ENCODE measurements at regions not wholly inside any gene's neighbourhood (a gene's known extent, or its start where the extent isn't known, plus 50 kb on each side); places are given as distances from the start of the nearest gene placed in this dataset.

DNA sequence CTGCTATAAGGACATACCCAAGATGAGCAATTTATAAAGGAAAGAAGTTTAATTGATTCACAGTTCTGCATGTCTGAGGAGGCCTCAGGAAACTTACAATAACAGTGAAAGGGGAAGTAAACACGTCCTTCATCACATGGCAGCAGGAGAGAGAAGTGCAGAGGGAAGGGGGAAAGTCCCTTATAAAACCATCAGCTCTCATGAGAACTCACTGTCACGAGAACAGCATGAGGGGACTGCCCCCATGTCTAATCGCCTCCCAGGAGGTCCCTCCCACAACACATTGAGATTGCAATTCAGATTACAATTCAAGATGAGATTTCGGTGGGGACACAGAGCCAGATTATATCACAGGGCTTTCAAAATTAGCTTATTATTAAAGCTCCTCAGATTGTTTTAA, 209.5 kb upstream of the PPP3CA start:
- WGBS, 2 donors = 69 to 76% methylated on average over 4 of the region's 4 CpGs
- no peaks in the 10 kb centered on the region for H3K4me1 ChIP-seq
- DNase-seq (ENCODE audit: low spot score in 2 of 2) = no peak
- H3K27me3 ChIP-seq = no peaks in the 10 kb centered on the region
- H3K27ac ChIP-seq = no peak overlapping the region
- TF ChIP-seq EP300 (IDR thresholded peaks at IDR 0.05) (no peak), POLR2A (IDR thresholded peaks at IDR 0.05) (no peak)
- TF ChIP-seq, protein P1, sequence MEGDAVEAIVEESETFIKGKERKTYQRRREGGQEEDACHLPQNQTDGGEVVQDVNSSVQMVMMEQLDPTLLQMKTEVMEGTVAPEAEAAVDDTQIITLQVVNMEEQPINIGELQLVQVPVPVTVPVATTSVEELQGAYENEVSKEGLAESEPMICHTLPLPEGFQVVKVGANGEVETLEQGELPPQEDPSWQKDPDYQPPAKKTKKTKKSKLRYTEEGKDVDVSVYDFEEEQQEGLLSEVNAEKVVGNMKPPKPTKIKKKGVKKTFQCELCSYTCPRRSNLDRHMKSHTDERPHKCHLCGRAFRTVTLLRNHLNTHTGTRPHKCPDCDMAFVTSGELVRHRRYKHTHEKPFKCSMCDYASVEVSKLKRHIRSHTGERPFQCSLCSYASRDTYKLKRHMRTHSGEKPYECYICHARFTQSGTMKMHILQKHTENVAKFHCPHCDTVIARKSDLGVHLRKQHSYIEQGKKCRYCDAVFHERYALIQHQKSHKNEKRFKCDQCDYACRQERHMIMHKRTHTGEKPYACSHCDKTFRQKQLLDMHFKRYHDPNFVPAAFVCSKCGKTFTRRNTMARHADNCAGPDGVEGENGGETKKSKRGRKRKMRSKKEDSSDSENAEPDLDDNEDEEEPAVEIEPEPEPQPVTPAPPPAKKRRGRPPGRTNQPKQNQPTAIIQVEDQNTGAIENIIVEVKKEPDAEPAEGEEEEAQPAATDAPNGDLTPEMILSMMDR (IDR thresholded peaks at IDR 0.05) = no peak
- H3K4me3 ChIP-seq = no peak overlapping the region
- no peaks in the 10 kb centered on the region for H3K36me3 ChIP-seq
- peaks cover 0 to 22% (median 1%) of the 10 kb centered on the region in 4 donors for H3K9me3 ChIP-seq

DNA sequence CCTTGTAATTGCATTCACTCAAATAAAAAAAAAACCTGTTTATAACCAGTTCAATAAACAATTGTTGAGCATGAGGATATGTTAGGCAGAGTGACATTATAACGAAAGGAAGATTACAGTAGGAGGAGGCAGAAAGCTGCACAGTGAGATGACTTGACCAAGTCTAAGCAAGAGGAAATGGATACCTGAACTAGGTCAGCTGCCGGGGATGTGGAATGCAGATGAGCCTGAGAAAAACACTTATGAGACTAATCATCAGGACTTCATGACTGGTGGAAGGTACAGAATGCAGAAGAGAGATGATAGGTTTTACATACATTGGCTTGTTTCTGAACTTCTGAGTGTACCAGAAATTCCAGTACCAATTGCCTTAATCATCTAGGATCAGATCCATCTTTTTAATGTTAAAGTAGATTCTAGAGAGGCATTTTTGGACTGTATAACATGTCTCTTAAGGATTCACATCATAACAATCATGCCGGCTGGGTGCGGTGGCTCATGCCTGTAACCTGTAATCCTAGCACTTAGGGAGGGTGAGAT, 208.1 kb upstream of the PPP3CA start:
- TF ChIP-seq EP300 (IDR thresholded peaks at IDR 0.05) (no peak), POLR2A (IDR thresholded peaks at IDR 0.05) (no peak)
- TF ChIP-seq, protein P1 (IDR thresholded peaks at IDR 0.05) = no peak
- Histone ChIP-seq H3K4me3 (no peak overlapping the region), H3K27ac (no peak overlapping the region), H3K9me3 (peaks cover 0 to 25% (median 1%) of the 10 kb centered on the region in 4 donors), H3K4me1 (no peaks in the 10 kb centered on the region), H3K27me3 (no peaks in the 10 kb centered on the region), H3K36me3 (no peaks in the 10 kb centered on the region)
- 73 to 93% methylated on average over 4 of the region's 4 CpGs for WGBS, 2 donors
- no peak for DNase-seq (ENCODE audit: low spot score in 2 of 2)

DNA sequence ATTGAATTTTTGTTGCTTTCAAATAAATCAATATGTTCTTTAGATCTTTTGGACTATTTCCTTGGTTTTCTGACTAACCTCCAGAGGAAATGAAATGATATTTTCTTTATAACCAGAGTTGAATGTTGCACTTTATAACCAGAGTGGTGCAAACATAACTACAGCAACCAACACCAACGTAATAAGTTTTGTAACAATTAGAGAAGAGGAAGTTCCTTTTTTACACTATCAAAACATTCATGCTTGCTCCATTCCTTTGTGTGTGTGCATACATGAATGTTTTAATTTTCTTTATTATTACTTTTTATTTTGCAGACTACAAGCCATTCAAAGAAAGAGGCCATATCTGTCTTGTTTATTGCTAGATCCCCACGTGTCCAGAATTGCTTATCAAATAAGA, 193.0 kb upstream of the PPP3CA start:
- WGBS, 2 donors = 24 to 31% methylated on average over 2 of the region's 2 CpGs
- no peaks in the 10 kb centered on the region for H3K27me3 ChIP-seq

DNA sequence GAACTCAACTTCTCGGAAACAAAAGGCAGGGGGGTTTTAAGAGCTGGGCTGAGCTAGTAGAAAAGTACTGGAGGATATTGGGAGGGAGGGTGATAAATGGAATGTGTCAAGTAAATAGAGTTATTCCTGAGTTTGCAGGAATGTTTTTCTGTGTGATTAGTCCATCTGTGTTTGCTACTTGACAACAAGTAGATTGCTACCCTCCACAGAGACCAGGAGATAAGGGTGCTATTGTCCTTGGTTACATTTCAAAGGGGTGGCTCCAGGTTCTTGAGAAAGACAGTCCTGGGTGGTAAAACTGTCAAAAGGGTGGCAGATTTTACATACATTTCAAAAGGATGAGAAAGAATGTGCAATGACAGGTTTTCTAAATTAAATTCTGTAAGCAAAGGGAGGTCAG, 181.2 kb upstream of the PPP3CA start:
- H3K4me3 ChIP-seq = no peak overlapping the region
- 91 to 95% methylated on average over 1 of the region's 1 CpG for WGBS, 2 donors
- TF ChIP-seq, protein P1 (IDR thresholded peaks at IDR 0.05) = no peak
- TF ChIP-seq EP300 (IDR thresholded peaks at IDR 0.05) (no peak), POLR2A (IDR thresholded peaks at IDR 0.05) (no peak)
- no peaks in the 10 kb centered on the region for H3K27me3 ChIP-seq
- DNase-seq (ENCODE audit: low spot score in 2 of 2) = no peak
- H3K4me1 ChIP-seq = no peaks in the 10 kb centered on the region
- H3K36me3 ChIP-seq = no peaks in the 10 kb centered on the region
- no peaks in the 10 kb centered on the region for H3K9me3 ChIP-seq
- no peak overlapping the region for H3K27ac ChIP-seq

More for the DNA sequence above, 193.0 kb upstream of the PPP3CA start:
- TF ChIP-seq, protein P1 (IDR thresholded peaks at IDR 0.05) = no peak
- no peak for TF ChIP-seq EP300 (IDR thresholded peaks at IDR 0.05)
- no peak for TF ChIP-seq POLR2A (IDR thresholded peaks at IDR 0.05)
- Histone ChIP-seq H3K4me1 (no peaks in the 10 kb centered on the region), H3K27ac (no peak overlapping the region), H3K36me3 (no peaks in the 10 kb centered on the region), H3K4me3 (no peak overlapping the region), H3K9me3 (peaks cover 0 to 8% (median 2%) of the 10 kb centered on the region in 4 donors)
- DNase-seq (ENCODE audit: low spot score in 2 of 2) = no peak

- no peak overlapping the region for H3K4me3 ChIP-seq
- TF ChIP-seq, protein P1 (IDR thresholded peaks at IDR 0.05) = no peak
- TF ChIP-seq POLR2A (IDR thresholded peaks at IDR 0.05) (no peak), EP300 (IDR thresholded peaks at IDR 0.05) (no peak)
- H3K36me3 ChIP-seq = no peaks in the 10 kb centered on the region
- H3K4me1 ChIP-seq = no peaks in the 10 kb centered on the region
- no peaks in the 10 kb centered on the region for H3K27me3 ChIP-seq
- H3K9me3 ChIP-seq = no peaks in the 10 kb centered on the region
- H3K27ac ChIP-seq = no peak overlapping the region
- WGBS, 2 donors = 63 to 69% methylated on average over 2 of the region's 2 CpGs
- DNase-seq (ENCODE audit: low spot score in 2 of 2) = no peak
Measured at GRCh38 chr4:101527188-101527587, 179.9 kb upstream of the PPP3CA start.

Data from tibial nerve (tissue), 4 donors.